ENCODE measurements at regions not wholly inside any gene's neighbourhood (a gene's known extent, or its start where the extent isn't known, plus 50 kb on each side); places are given as distances from the start of the nearest gene placed in this dataset.

DNA sequence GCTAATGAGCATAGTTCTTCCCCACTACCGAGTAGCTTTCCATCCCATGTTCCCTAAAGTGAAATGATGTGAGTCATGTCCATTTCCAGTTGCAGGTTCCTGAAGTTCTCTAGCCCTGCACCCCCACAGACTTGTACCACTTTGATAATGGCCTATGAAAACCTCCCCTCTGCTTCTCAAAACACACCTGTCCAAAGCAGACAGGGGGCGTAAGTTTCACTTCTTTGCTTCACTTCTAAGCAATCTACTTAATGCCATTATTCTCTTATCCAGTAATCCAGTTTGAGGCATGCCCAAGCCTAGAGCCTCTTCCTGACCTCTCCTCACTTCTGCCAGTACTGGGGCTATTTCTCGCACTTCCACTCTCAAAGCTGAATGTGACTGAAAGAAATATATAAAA is 305.1 kb downstream of the IGSF11 start:
- no peak overlapping the region for H3K27ac ChIP-seq

DNA sequence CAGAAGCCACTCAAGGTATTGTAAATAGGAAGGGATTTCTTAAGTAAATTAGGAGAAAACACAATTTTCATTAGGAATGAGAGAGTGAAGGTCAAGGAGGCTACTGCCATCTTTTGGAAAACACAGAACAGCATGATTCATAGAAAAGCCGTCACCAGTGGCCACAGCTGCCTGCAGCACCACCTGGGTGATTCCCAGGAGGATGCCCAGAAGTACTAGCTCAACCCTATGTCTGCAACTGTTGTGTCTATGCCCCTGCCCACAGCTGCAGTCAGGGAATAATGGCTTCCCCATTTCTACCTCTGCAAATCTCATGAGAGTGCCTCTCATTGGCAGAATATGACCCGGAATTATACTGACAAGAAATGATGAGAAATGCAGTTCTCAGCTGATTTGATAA is 300.0 kb downstream of the IGSF11 start:
- Histone ChIP-seq H3K4me3 (no peak overlapping the region), H3K27ac (no peak overlapping the region)

More for the DNA sequence above, 305.1 kb downstream of the IGSF11 start:
- H3K4me3 ChIP-seq = no peak overlapping the region

DNA sequence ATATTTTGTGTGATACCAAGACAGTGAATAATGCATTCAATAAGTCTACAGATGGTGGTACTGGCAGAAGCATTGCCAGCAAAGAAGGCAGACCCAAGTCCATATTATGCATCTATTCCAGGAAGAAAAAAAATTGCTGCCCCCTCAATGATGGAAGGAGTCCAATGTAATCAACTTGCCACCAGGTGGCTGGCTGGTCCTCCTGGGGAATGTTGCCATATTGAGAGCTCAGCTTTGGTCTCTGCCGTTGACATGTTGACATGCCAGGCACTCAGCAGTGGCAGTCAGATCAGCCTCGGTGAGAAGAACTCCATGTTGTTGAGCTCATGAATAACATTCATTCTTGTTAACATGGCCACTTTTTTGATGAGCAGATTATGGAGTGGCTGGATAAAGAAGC is 298.5 kb downstream of the IGSF11 start:
- H3K4me3 ChIP-seq = no peak overlapping the region
- H3K27ac ChIP-seq = no peak overlapping the region

DNA sequence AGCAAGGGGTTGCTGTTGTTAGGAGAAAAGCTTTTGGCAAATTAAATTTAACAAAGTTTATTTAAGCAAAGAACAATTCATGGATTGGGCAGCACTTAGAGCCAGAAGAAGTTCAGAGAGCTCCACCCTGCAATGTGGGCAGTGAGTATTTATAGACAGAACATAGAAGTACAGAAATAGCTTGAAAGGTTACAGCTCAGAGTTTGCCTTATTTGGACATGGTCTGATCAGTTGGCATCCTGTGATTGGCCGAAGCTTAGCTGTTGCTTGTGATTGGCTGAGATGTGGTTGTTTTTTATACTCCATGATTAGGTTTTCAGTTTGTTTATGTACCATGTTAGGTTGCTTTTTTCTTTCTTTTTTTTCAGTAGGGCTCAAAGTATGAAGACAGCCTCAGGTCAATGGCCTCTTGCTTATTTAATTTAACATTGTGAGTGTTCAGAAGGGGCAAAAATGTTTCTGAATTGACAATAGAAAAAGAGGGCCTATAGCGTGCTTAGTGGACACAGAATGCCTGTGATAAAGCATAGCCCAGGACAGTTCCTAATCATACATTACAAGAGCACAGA is 293.8 kb downstream of the IGSF11 start:
- H3K27ac ChIP-seq = no peak overlapping the region
- H3K4me3 ChIP-seq = no peak overlapping the region

DNA sequence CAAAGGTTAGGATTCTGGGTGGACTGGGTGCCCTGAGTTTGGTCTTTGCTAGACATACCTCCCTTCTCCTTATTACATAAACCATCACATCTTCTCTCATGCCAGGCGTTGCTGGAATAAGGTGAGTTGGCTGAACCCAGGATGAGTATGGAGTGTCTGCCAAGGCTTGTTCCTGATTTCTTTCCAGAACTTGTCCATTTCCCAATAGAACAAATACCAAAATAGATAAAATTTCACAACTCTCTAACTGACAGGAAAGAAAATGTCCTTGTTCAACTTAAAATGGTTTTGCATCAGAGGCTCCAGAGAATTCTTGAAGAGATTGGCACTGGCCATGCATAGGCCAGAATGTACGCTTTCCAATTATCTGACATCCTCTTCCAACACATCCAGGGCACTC is 291.9 kb downstream of the IGSF11 start:
- H3K27ac ChIP-seq = no peak overlapping the region

DNA sequence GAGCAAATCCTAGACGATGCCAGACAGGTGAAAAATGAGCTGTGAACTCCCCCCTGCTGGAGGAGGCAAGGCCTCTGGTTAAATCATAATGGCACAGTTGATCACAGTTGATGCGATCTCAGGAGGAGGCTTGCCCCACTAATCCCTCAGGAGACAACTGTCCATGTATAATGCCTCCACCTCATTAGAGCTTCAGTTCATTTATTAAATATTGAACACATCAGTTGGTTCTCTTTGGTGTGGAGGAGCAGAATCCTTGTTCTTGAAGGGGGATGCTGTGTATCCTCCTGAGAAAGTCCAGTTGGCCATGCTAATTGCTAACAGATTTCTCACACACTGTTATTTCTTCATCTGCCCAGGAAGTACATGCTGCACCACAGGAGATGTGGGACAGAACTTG is 290.5 kb downstream of the IGSF11 start:
- Histone ChIP-seq H3K4me3 (no peak overlapping the region), H3K27ac (no peak overlapping the region)

More for the DNA sequence above, 291.9 kb downstream of the IGSF11 start:
- no peak overlapping the region for H3K4me3 ChIP-seq

DNA sequence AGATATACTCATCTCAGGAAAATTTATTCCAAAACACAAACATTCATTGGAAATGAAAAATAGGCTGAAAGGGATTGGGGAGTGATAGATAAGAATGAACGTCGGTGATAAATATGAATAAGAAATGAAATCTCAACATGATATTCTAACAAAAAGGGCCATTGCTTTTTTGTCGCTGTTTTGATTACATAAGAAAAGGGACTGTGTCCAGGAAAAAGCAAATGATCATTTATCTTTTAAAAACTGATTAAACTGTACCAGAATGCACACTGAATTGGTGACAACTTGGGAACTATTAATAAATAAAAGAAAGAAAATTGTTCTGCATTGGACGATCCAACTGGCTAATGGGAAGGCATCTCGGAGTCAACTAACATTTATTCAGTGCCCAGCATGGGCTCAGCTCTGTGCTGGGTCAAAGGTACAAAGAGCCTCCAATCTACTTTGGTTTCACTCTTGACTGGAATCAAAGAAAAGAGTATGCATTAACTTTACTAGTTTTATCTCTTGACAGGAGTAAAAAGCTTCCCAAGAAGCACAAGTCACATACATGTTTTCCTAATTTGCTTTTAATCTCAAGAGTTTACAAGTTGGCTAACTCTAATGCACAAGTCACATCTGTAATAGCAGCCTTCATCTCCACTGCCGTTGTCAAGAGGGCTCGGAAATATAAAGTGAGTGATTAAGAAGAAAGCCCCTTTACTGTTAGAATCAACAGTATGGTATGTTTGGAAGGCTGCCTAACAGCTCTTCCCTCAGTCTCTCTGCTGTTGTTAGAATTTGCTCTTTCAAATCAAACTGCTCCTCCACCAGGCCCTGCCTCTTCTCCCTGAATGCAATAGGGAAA is 280.0 kb downstream of the IGSF11 start:
- Histone ChIP-seq H3K27ac (no peak overlapping the region), H3K4me3 (no peak overlapping the region)

DNA sequence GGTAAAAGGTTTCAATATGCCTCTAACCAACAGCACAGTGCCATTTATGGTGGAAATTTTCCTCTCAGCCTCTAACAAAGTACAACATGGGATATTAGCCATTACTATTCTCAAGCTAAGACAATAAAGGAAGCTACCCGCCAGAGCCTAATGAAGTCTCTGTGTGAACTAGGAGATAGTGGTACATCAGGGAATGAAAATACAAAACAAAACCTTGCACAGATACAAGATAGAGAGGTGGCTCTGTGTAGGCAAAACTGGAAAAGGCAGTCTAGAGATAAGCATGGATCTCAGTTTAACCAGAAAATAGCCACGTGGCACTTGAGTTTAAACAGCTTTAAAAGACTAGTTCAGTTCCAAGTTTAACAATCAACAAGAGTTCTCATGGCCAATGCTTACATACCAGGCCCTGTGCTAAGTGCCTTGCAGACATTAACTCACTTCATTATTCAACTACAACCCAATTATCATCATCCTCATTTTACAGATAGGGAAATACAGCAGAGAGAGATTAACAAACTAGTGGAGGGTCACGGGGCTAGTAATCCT is 279.3 kb downstream of the IGSF11 start:
- H3K4me3 ChIP-seq = no peak overlapping the region
- H3K27ac ChIP-seq = no peak overlapping the region

DNA sequence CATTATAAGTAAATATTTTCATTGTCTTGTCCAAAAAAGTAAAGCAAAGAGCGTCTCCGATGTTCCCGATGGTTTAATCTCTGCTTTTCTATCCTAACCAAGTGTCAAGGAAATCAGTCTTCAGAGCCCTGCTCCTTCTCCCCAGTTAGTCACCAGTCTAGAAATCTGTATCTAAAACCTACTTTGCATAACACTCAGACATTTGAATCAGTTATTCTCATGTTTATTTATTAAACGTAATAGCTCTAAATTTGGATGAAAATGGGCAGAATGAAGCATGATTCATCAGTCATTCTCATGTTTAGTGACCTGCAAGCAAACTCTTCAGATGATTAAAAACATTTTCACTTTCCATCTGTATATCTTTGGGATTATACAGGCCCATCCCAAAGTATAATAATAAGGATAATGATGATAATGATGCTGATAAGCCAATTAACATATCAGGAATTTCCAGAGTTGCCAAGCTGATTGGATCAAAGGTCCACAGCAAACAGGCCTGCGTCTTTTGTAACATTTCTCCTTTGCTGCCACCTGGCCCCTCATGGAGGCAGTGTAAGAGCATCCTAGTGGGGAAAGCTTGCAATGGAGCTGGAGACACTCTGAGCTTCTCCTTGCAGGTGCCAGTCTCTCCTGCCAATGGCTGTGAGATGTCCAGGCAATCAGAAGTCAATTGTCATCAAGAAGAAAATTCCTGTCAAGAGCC is 273.9 kb downstream of the IGSF11 start:
- Histone ChIP-seq H3K4me3 (no peak overlapping the region), H3K27ac (no peak overlapping the region)

DNA sequence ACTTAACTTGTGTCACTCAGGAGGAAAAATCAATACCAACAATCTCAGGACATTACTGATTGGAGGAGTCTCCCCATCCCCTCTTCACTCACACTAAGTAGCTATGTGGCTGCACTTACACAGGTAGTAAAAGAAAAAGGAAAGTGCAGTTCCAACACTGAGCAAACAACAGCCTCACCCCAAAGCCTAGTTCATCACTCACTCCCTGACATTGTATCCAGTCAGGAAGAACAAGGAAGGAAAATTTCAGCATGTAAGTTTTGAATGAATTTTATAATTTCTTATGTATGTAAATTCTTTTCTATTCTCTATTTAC is 273.4 kb downstream of the IGSF11 start:
- Histone ChIP-seq H3K27ac (no peak overlapping the region), H3K4me3 (no peak overlapping the region)

DNA sequence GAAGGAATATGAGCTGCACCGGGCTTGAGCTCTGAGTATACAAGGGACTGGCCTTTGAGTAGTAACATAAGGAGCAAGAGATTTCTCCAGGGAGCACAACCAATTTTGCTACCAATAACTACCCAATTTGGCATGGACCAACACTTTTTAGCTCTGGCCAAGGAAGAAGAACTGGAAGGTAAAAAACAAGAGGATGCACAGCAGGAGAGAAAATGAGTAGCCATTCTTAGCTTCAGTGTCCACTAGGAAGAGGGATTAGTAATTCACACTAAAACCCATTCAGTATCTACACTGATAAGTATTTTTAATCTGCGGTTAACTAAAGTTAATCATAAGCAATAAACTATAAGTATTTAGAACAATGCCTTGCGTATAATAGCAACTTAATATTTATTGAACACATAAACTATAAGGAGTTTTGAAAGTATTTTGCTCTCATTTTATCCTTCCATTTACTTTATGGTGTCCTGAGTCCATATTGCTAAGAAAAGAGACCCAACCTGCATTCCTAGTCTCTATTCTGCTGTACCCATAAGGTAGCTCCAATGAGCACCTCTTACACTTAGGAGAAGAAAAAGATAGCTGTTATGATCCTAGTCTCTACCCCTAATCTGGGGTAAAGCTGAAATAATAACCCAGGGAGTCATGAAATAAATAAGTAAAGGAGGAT is 268.9 kb downstream of the IGSF11 start:
- H3K4me3 ChIP-seq = no peak overlapping the region
- H3K27ac ChIP-seq = no peak overlapping the region

DNA sequence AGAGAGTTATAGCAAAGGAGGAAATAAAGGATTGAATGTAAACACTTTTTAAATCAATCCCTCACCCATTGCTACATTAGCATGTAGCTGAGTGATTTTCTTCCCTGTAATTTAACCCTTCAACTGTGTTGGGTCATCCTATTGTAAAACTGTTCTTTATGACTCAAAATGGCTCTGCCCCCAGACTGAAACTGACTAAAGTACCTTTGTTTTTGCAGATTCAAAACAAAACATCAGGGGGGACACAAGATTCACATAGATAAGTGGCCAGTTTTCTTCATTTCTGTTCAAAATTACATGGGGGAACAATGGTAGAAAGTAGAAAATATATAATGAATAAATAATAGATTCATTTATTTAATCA is 268.4 kb downstream of the IGSF11 start:
- no peak overlapping the region for H3K27ac ChIP-seq
- no peak overlapping the region for H3K4me3 ChIP-seq

DNA sequence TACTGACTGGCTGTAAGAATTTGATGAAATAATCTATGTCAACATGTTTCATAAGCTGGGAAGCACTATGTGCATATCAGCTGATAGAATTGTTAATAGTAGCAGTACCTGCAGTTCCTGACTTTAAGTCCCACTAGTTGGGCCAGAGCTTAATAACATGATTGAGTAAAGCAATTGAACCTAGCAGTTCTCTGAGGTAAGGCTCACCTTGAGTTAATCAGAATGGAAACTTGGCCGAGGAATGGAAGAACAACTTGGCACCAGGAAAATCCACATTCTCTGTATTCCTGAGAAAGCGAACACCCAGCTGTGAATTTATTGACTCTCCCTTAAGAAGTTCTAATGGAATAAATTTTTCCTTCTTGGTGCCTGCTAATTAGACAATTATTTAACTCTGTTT is 262.6 kb downstream of the IGSF11 start:
- Histone ChIP-seq H3K4me3 (no peak overlapping the region), H3K27ac (no peak overlapping the region)

DNA sequence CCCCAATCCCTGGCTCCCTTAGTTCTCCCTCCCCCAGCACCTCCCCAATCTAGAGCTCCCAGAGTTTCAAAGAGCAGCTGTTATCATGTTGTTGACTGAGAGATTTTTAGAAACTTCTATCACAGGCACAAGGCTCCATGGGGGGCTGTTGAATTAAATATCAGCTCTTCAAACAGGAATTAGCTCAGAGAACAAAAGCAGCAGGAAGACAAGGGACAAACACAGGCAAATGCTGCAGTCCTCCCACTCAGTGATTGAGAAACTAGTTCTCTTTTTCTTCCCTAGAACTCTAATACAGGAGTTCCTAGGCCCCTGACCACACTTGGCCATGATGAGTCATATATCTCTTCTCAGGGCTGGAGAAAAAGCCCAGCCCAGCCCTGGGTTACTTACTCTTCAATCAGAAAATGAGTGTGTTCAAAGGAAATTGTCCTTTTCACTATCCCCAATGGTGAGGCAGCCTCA is 262.1 kb downstream of the IGSF11 start:
- Histone ChIP-seq H3K27ac (no peak overlapping the region), H3K4me3 (no peak overlapping the region)

DNA sequence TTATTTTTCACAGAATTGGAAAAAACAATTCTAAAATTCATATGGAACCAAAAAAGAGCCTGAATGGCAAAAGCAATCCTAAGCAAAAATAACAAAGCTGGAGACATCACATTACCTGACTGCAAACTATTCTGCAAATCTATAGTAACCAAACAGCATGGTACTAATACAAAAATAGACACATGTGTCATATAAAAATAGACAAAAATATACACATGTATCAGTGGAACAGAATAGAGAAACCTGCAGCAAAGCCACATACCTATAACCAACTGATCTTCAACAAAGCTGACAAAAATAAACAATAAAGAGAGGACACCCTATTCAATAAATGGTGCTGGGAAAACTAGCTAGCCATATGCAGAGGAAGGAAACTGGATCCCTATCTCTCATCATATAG is 259.6 kb downstream of the IGSF11 start:
- Histone ChIP-seq H3K27ac (no peak overlapping the region), H3K4me3 (no peak overlapping the region)

DNA sequence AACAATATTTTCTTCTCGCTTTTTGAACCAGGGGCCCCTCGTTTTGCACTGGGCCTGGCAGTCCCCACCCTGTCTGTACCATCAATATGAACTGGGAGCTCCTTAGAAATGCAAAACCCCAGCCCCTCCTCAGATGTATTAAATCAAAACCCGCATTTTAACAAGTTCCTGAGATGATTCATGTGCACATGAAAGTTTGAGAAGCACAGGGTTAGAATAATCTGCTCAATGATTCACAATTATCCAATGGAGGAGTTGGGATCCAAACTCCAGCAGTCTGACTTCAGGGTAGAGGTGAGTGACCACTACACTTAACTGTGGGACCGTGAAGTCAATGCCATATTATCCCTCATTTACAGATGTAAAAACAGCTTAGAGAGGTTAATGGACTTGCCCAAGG is 256.4 kb downstream of the IGSF11 start:
- Histone ChIP-seq H3K27ac (no peak overlapping the region), H3K4me3 (no peak overlapping the region)

DNA sequence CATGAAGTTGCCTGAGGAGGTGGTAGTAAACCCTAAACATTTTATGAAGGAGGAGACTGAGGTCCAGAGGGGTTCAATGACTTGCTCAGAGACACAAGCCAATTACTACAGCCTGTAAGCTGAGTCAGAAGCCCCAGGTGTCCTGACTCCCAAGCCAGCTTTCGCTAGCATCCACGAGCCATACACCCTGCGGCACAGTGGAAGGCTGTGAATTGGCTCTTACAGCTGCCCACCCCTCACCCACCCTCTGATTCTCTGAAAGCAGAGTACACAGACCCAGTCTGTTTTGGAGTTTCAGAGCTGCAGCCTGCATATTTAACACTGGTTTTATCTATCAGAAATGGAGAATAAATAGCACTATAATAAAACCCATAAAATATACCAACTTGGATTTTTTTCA is 253.4 kb downstream of the IGSF11 start:
- Histone ChIP-seq H3K27ac (no peak overlapping the region), H3K4me3 (no peak overlapping the region)

DNA sequence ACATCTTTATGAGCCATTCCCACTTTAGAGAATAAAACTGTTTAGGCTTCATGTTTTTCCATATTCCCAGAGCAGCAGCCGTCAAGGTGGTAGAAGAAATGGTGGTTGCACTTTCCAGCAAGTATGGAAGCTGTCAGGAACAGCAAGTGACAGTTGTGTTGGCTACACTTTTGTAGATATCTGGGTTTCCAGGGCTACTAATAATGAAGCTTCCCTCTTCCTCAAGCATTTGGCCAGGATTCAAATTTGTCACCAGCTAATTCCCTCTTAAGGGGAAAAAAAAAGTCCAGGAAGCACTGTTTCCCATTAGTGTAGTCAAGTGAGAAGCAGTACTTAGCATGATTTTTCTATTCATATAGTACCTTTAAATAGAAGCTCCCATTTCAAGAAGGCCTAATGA is 252.8 kb downstream of the IGSF11 start:
- no peak overlapping the region for H3K27ac ChIP-seq
- no peak overlapping the region for H3K4me3 ChIP-seq

DNA sequence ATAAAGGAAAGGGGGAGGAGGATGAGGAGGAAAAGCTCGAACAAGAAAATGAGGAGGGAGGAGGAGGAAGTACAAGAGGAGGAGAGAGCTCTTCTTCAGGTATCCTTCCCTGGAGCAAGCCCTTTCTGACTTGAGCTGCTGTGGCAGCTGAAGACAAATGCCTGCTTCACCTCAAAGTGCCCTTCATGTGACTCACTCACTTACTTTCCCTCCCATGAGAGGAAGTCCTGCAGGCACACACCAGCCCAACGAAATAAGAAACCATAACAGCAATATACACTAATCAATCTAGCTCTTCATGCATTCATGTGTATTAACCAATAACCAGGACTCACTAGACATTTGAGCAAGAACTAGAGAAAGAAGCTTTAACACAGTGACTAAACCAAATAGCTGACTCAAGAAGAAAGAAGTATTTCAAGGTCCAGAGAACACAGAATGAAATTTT is 251.9 kb downstream of the IGSF11 start:
- H3K4me3 ChIP-seq = no peak overlapping the region
- no peak overlapping the region for H3K27ac ChIP-seq

DNA sequence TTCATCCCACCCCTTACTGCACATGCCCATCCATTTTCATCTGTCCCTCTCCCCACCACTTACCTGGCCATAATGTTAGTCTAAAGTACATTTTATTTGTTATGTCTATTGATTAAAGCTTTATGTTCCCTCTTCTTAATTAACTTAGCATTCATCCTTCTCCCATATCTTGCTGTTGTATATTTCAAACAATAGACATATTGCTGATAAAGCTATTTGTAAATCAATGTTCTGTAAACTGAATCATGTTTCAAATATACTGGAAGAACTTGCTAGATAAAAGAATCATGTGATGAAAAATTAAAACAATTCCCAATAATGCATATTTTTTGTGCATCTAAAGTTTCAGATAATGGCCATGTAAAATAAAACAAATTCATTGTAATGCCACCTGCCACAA is 249.2 kb downstream of the IGSF11 start:
- Histone ChIP-seq H3K27ac (no peak overlapping the region), H3K4me3 (no peak overlapping the region)

All from skin epidermis (tissue), 12 donors.